Smooth muscle cell (in vitro differentiated cells): ENCODE measurements at regions not wholly inside any gene's neighbourhood (a gene's known extent, or its start where the extent isn't known, plus 50 kb on each side); places are given as distances from the start of the nearest gene placed in this dataset.

Experiments used
- DNase-seq: peaks from one replicate; lab custom pipeline; 2025; ENCODE audit not compliant: unreplicated experiment; lab: John Stamatoyannopoulos, UW
- H2AFZ ChIP-seq: fragments of 200-600 bp; sonication (generic); 2 replicates; pipeline ENCODE4 v1.6.0; 2016; ENCODE audit warnings: antibody characterized with exemption, low read depth, mild to moderate bottlenecking
- H3F3A ChIP-seq: fragments of 200-600 bp; sonication (generic); 2 replicates; pipeline ENCODE4 v1.6.0; 2017; ENCODE audit warnings: antibody characterized with exemption, low read depth
- H3K27ac ChIP-seq: fragments of 200-600 bp; sonication (generic); 2 replicates; pipeline ENCODE4 v1.5.1; 2016; ENCODE audit warnings: low read depth, mild to moderate bottlenecking
- H3K27me3 ChIP-seq: fragments of 200-600 bp; sonication (generic); 2 replicates; pipeline ENCODE4 v1.6.1; 2016; ENCODE audit warnings: low read depth, mild to moderate bottlenecking
- H3K36me3 ChIP-seq: fragments of 200-600 bp; sonication (generic); 2 replicates; pipeline ENCODE4 v1.5.1; 2016; ENCODE audit warnings: low read depth
- H3K4me1 ChIP-seq: fragments of 200-600 bp; sonication (generic); 2 replicates; pipeline ENCODE4 v1.5.1; 2016; ENCODE audit warnings: low read depth
- H3K4me2 ChIP-seq: fragments of 200-600 bp; sonication (generic); 2 replicates; pipeline ENCODE4 v1.6.0; 2016; ENCODE audit warnings: mild to moderate bottlenecking
- H3K4me3 ChIP-seq: fragments of 200-600 bp; sonication (generic); 2 replicates; pipeline ENCODE4 v1.5.1; 2016; ENCODE audit warnings: mild to moderate bottlenecking
- H3K79me2 ChIP-seq: fragments of 200-600 bp; sonication (generic); 2 replicates; pipeline ENCODE4 v1.6.0; 2016; ENCODE audit warnings: low read depth, mild to moderate bottlenecking
- H3K9ac ChIP-seq: fragments of 200-600 bp; sonication (generic); 2 replicates; pipeline ENCODE4 v1.6.0; 2016; ENCODE audit warnings: low read depth
- H3K9me3 ChIP-seq: fragments of 200-600 bp; sonication (generic); replicated peaks from 2 replicates; pipeline ENCODE4 v1.5.1; 2016; ENCODE audit warnings: low read depth
- H4K20me1 ChIP-seq: fragments of 200-600 bp; sonication (generic); 2 replicates; pipeline ENCODE4 v1.6.0; 2016; ENCODE audit warnings: low read depth
- CTCF ChIP-seq: fragments of 200-600 bp; sonication (generic); IDR thresholded peaks from 2 replicates; pipeline ENCODE4 v1.5.1; 2017; ENCODE audit warnings: borderline replicate concordance, mild to moderate bottlenecking, antibody characterized with exemption; ENCODE audit not compliant: insufficient read depth, poor library complexity, severe bottlenecking
- WGBS: methylation state at CpG from one replicate; pipeline ENCODE4 v1.1.7; 2016; ENCODE audit warnings: low lambda C conversion rate; 5-methylcytosine and 5-hydroxymethylcytosine counted together

- no peak for DNase-seq
Measured at GRCh38 chr18:70463085-70463484, 174.2 kb downstream of the SOCS6 start.

GRCh38 chr18:70462078-70462439 is 173.2 kb downstream of the SOCS6 start:
- Histone ChIP-seq H2AFZ (peak overlapping the region; percentile 68), H3K4me2 (no peak overlapping the region), H3K36me3 (no peaks in the 10 kb centered on the region), H3K4me3 (no peak overlapping the region), H3F3A (no peaks in the 10 kb centered on the region), H3K27ac (no peak overlapping the region), H3K9ac (no peak overlapping the region), H3K9me3 (no peaks in the 10 kb centered on the region), H3K79me2 (no peaks in the 10 kb centered on the region), H4K20me1 (no peaks in the 10 kb centered on the region), H3K4me1 (no peaks in the 10 kb centered on the region), H3K27me3 (no peaks in the 10 kb centered on the region)
- 61% methylated on average over 3 of the region's 3 CpGs for WGBS
- TF ChIP-seq CTCF: no peak
- DNase-seq: no peak

More at GRCh38 chr18:70463085-70463484, 174.2 kb downstream of the SOCS6 start:
- H3K36me3 ChIP-seq: no peaks in the 10 kb centered on the region
- no peak overlapping the region for H3K4me2 ChIP-seq
- no peak for TF ChIP-seq CTCF
- no peaks in the 10 kb centered on the region for H3K79me2 ChIP-seq
- H3K27ac ChIP-seq: no peak overlapping the region
- H3K27me3 ChIP-seq: no peaks in the 10 kb centered on the region
- no peak overlapping the region for H2AFZ ChIP-seq
- no peaks in the 10 kb centered on the region for H4K20me1 ChIP-seq
- no peak overlapping the region for H3K9ac ChIP-seq
- H3F3A ChIP-seq: no peaks in the 10 kb centered on the region
- H3K4me3 ChIP-seq: no peak overlapping the region
- no peaks in the 10 kb centered on the region for H3K9me3 ChIP-seq
- no peaks in the 10 kb centered on the region for H3K4me1 ChIP-seq
- WGBS: 90% methylated on average over 6 of the region's 6 CpGs

- Histone ChIP-seq H3K4me3 (no peak overlapping the region), H3K27ac (no peak overlapping the region), H3K79me2 (no peaks in the 10 kb centered on the region), H3F3A (no peaks in the 10 kb centered on the region), H3K9me3 (no peaks in the 10 kb centered on the region), H3K4me2 (no peak overlapping the region), H3K36me3 (no peaks in the 10 kb centered on the region), H2AFZ (peak overlapping the region; percentile 68), H3K9ac (no peak overlapping the region), H3K4me1 (no peaks in the 10 kb centered on the region), H4K20me1 (no peaks in the 10 kb centered on the region), H3K27me3 (no peaks in the 10 kb centered on the region)
- no peak for DNase-seq
- WGBS: 74% methylated on average over 11 of the region's 11 CpGs
- no peak for TF ChIP-seq CTCF
Measured at GRCh38 chr18:70461323-70462077, 172.7 kb downstream of the SOCS6 start.

GRCh38 chr18:70459731-70460130 is 170.9 kb downstream of the SOCS6 start:
- H3K4me3 ChIP-seq: no peak overlapping the region
- H3K79me2 ChIP-seq: no peaks in the 10 kb centered on the region
- no peaks in the 10 kb centered on the region for H4K20me1 ChIP-seq
- H3K27ac ChIP-seq: no peak overlapping the region
- H3K9ac ChIP-seq: no peak overlapping the region
- H3K27me3 ChIP-seq: no peaks in the 10 kb centered on the region
- no peaks in the 10 kb centered on the region for H3K36me3 ChIP-seq
- DNase-seq: no peak
- H3K4me1 ChIP-seq: no peaks in the 10 kb centered on the region
- H3F3A ChIP-seq: no peaks in the 10 kb centered on the region
- no peak for TF ChIP-seq CTCF
- no peak overlapping the region for H3K4me2 ChIP-seq
- no peaks in the 10 kb centered on the region for H3K9me3 ChIP-seq
- no peak overlapping the region for H2AFZ ChIP-seq
- 71% methylated on average over 5 of the region's 5 CpGs for WGBS
